HCT116 (cell line): ENCODE measurements at regions not wholly inside any gene's neighbourhood (a gene's known extent, or its start where the extent isn't known, plus 50 kb on each side); places are given as distances from the start of the nearest gene placed in this dataset.

ENCODE experiments used
- ATAC-seq: fragments of 200-7000 bp; cut with Tn5 transposase; 2 replicates; pipeline ENCODE4 v1.9.1; 2020; ENCODE audit warnings: mild to moderate bottlenecking, moderate library complexity
- BruUV-seq: library from RNA; stranded (reverse); fragments of 400-500 nt; replicated peaks from 2 replicates; lab custom pipeline; 2021; lab: Mats Ljungman, UMichigan
- CTCF ChIA-PET: fragments of 300-600 bp; sonication (Branson Sonifier 250); formaldehyde crosslinking; loops from one replicate; lab custom pipeline; 2021; ENCODE audit warnings: antibody characterized with exemption; lab: Charles Lee
- POLR2A ChIA-PET: fragments of 300-600, 350-600 bp; sonication (Branson Sonifier 250); formaldehyde crosslinking; loops from one replicate; lab custom pipeline; 2021; ENCODE audit warnings: antibody characterized with exemption; lab: Charles Lee
- RAD21 ChIA-PET, 2 experiments: fragments of 300-600 bp; sonication (Branson Sonifier 250); formaldehyde crosslinking; loops; one replicate each; lab custom pipeline; 2023; ENCODE audit warnings: low total read pairs in 2 of 2; ENCODE audit not compliant: uncharacterized antibody in 2 of 2, unreplicated experiment in 2 of 2, low non-redundant PET in 1 of 2; lab: Charles Lee
- DNase-seq: peaks from one replicate; pipeline ENCODE4 v3.0.0-alpha.2; 2010; ENCODE audit warnings: low read depth, low spot score
- H2AFZ ChIP-seq: fragments of 200-600 bp; shearing (Covaris generic), sonication (generic); 2 replicates; pipeline ENCODE4 v1.6.1; 2017; ENCODE audit warnings: low read depth, mixed run types, mixed read lengths, antibody characterized with exemption, low read length; ENCODE audit not compliant: poor library complexity, severe bottlenecking
- H3K27ac ChIP-seq: 2 replicates; pipeline ENCODE4 v1.5.1; 2012; ENCODE audit warnings: low read depth, low read length
- H3K27me3 ChIP-seq: fragments of 200-600 bp; sonication (generic); 2 replicates; pipeline ENCODE4 v1.6.1; 2016; ENCODE audit warnings: mixed run types, low read length, mixed read lengths; ENCODE audit not compliant: insufficient read depth
- H3K36me3 ChIP-seq, 2 experiments: fragments of 200-500 bp in 1 of 2; fragments of 200-600 bp in 1 of 2; sonication (Bioruptor generic) in 1 of 2; sonication (generic) in 1 of 2; 2 replicates each; pipeline versions ENCODE4 v1.5.1 to v1.6.1; 2014 to 2016; ENCODE audit warnings: low read length in 2 of 2, inconsistent platforms in 1 of 2, mixed read lengths in 1 of 2, mixed run types in 1 of 2; ENCODE audit not compliant: insufficient read depth in 2 of 2, control insufficient read depth in 1 of 2
- H3K4me1 ChIP-seq, 2 experiments: fragments of 200-600 bp in 1 of 2; sonication (generic) in 1 of 2; 2 replicates each; pipeline versions ENCODE4 v1.5.1 to v1.6.1; 2012 to 2017; ENCODE audit warnings: low read length in 2 of 2, inconsistent platforms in 1 of 2, mild to moderate bottlenecking in 1 of 2, mixed read lengths in 1 of 2, mixed run types in 1 of 2, moderate library complexity in 1 of 2; ENCODE audit not compliant: insufficient read depth in 2 of 2, control insufficient read depth in 1 of 2
- H3K4me2 ChIP-seq: fragments of 200-600 bp; sonication (generic); 2 replicates; pipeline ENCODE4 v1.6.1; 2017; ENCODE audit warnings: mixed run types, low read length, mixed read lengths
- H3K4me3 ChIP-seq, 2 experiments: fragments of 200-600 bp in 1 of 2; sonication (generic) in 1 of 2; replicated peaks in 1 of 2; 2 replicates each; pipeline ENCODE4 v1.5.1; 2011 to 2016; ENCODE audit warnings: low read length in 2 of 2, control low read depth in 1 of 2, low read depth in 1 of 2, mild to moderate bottlenecking in 1 of 2, mixed read lengths in 1 of 2, mixed run types in 1 of 2
- H3K79me2 ChIP-seq: fragments of 200-600 bp; sonication (generic); 2 replicates; pipeline ENCODE4 v1.6.1; 2017; ENCODE audit warnings: mild to moderate bottlenecking, mixed run types, low read length, moderate library complexity, mixed read lengths; ENCODE audit not compliant: insufficient read depth
- H3K9ac ChIP-seq: fragments of 200-600 bp; sonication (generic); 2 replicates; pipeline ENCODE4 v1.6.1; 2016; ENCODE audit warnings: low read length, mixed read lengths
- H3K9me2 ChIP-seq: fragments of 200-600 bp; sonication (generic), shearing (Covaris generic); 2 replicates; pipeline ENCODE4 v1.6.1; 2017; ENCODE audit warnings: mixed run types, mild to moderate bottlenecking, moderate library complexity; ENCODE audit not compliant: insufficient read depth
- H3K9me3 ChIP-seq, 2 experiments: fragments of 200-500 bp in 1 of 2; fragments of 200-600 bp in 1 of 2; sonication (Bioruptor generic) in 1 of 2; sonication (generic) in 1 of 2; 2 replicates each; pipeline ENCODE4 v1.6.1; 2014 to 2017; ENCODE audit warnings: low read length in 2 of 2, mixed read lengths in 2 of 2, inconsistent platforms in 1 of 2, low read depth in 1 of 2, mild to moderate bottlenecking in 1 of 2, mixed run types in 1 of 2, moderate library complexity in 1 of 2; ENCODE audit not compliant: control insufficient read depth in 1 of 2, insufficient read depth in 1 of 2
- H4K20me1 ChIP-seq: fragments of 200-600 bp; sonication (generic), shearing (Covaris generic); 2 replicates; pipeline ENCODE4 v1.6.1; 2017; ENCODE audit warnings: mixed run types, mild to moderate bottlenecking, moderate library complexity; ENCODE audit not compliant: insufficient read depth
- EGR1 ChIP-seq: IDR thresholded peaks from 2 replicates; pipeline ENCODE4 v1.6.1; 2012; ENCODE audit warnings: low read depth
- JUND ChIP-seq: IDR thresholded peaks from 2 replicates; pipeline ENCODE4 v1.6.1; 2012
- POLR2AphosphoS5 ChIP-seq: IDR thresholded peaks from 2 replicates; pipeline ENCODE4 v1.6.1; 2011; ENCODE audit warnings: mild to moderate bottlenecking, low read depth, low read length, moderate library complexity
- SP1 ChIP-seq: IDR thresholded peaks from 2 replicates; pipeline ENCODE4 v1.6.1; 2012; ENCODE audit warnings: low read depth
- ZNF274 ChIP-seq: fragments of 200-500 bp; sonication (Bioruptor generic); IDR thresholded peaks from 2 replicates; pipeline ENCODE4 v1.6.1; 2014; ENCODE audit warnings: mild to moderate bottlenecking, low read depth, low read length, inconsistent platforms
- intact Hi-C: fragments of 100-400 bp; cut with micrococcal nuclease; formaldehyde crosslinking; loops from 2 replicates; pipeline ENCODE4 v1.10.0; 2022
- TF ChIP-seq, protein P1 (sequence below): IDR thresholded peaks from 2 replicates; pipeline ENCODE4 v1.6.1; 2011; ENCODE audit warnings: mild to moderate bottlenecking, low read length, moderate library complexity; ENCODE audit not compliant: insufficient replicate concordance; ENCODE audit errors: extremely low read depth

DNA sequence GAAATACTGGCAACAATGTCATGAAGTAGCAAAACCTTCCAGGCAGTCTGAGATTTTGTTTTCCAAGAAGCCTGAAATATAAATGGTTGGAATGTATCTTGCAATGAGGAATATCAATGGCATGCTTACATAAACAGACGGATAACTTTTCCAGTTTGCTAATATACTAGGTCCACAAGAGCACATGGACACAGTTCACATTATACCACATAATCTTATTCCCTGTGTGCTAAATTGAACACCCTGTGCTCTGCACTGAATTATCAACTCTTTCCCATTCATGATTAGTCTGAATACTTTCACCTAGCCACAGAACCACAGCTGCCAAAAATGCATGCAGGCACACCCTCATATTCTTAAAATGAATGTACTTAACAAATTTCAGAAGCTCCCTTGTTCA, 274.3 kb downstream of the COL12A1 start:
- no peaks in the 10 kb centered on the region for H3K36me3 ChIP-seq
- no peak overlapping the region for H3K9ac ChIP-seq
- no peaks in the 10 kb centered on the region for H3K27me3 ChIP-seq
- ATAC-seq (no peak), DNase-seq (no peak)
- H3K4me1 ChIP-seq = peaks cover 3 to 6% of the 10 kb centered on the region in 2 experiments; a peak in 1 of 4 replicates
- no TSS peak for BruUV-seq
- CTCF ChIA-PET = interaction anchor here (0.9 kb wide), 1 partner anchor 8 kb away, joined by 3 read pairs; no protein-coding TSS in a partner anchor
- intact Hi-C loops = no loop called here
- no peaks in the 10 kb centered on the region for H3K9me3 ChIP-seq
- H3K4me2 ChIP-seq = no peak overlapping the region
- RAD21 ChIA-PET = no interaction called here
- no peak overlapping the region for H3K27ac ChIP-seq
- H4K20me1 ChIP-seq = no peaks in the 10 kb centered on the region
- H2AFZ ChIP-seq = peak overlapping the region; percentile 34
- TF ChIP-seq, protein P1, sequence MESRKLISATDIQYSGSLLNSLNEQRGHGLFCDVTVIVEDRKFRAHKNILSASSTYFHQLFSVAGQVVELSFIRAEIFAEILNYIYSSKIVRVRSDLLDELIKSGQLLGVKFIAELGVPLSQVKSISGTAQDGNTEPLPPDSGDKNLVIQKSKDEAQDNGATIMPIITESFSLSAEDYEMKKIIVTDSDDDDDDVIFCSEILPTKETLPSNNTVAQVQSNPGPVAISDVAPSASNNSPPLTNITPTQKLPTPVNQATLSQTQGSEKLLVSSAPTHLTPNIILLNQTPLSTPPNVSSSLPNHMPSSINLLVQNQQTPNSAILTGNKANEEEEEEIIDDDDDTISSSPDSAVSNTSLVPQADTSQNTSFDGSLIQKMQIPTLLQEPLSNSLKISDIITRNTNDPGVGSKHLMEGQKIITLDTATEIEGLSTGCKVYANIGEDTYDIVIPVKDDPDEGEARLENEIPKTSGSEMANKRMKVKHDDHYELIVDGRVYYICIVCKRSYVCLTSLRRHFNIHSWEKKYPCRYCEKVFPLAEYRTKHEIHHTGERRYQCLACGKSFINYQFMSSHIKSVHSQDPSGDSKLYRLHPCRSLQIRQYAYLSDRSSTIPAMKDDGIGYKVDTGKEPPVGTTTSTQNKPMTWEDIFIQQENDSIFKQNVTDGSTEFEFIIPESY = no peak
- TF ChIP-seq SP1 = no peak
- POLR2A ChIA-PET = no interaction called here
- H3K9me2 ChIP-seq = no peaks in the 10 kb centered on the region
- H3K79me2 ChIP-seq = no peaks in the 10 kb centered on the region
- no peak overlapping the region for H3K4me3 ChIP-seq

- Histone ChIP-seq H3K4me3 (no peak overlapping the region), H3K9me3 (no peaks in the 10 kb centered on the region), H3K9ac (no peak overlapping the region), H3K4me1 (peaks cover 3 to 6% of the 10 kb centered on the region in 2 experiments; a peak in 1 of 4 replicates), H3K27ac (no peak overlapping the region), H2AFZ (no peak overlapping the region), H3K36me3 (no peaks in the 10 kb centered on the region), H4K20me1 (no peaks in the 10 kb centered on the region), H3K9me2 (no peaks in the 10 kb centered on the region), H3K79me2 (no peaks in the 10 kb centered on the region), H3K27me3 (no peaks in the 10 kb centered on the region), H3K4me2 (no peak overlapping the region)
- TF ChIP-seq ZNF274 (no peak), POLR2AphosphoS5 (no peak), JUND (no peak), EGR1 (no peak)
- ATAC-seq (no peak), DNase-seq (no peak)
- ChIA-PET RAD21 (no interaction called here), POLR2A (no interaction called here), CTCF (no interaction called here)
- no TSS peak for BruUV-seq
- intact Hi-C loops = no loop called here
These were observed 277.6 kb downstream of the COL12A1 start for GRCh38 chr6:74928203-74928602.
